ENCODE measurements at regions not wholly inside any gene's neighbourhood (a gene's known extent, or its start where the extent isn't known, plus 50 kb on each side); places are given as distances from the start of the nearest gene placed in this dataset.
A peak's percentile ranks its signal among the peaks of the same experiment; 100 is the strongest.

GRCh38 chr13:89878904-89879303, 1468.6 kb upstream of the MIR17HG start:
- no peak for DNase-seq (ENCODE audit: low read depth)

DNA sequence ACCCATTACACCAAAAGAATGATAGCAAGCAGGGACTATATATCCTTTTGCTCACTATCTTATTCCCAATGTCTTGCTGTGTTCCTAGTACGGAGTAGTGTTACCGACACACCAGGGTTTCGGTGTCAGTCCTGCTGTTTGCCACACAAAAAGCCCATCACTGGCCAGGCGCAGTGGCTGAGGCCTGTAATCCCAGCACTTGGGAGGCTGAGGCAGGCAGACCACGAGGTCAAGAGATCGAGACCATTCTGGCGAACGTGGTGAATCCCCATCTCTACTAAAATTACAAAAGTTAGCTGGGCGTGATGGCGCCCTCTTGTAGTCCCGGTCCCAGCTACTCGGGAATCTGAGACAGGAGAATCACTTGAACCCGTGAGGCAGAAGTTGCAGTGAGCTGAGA, 1467.3 kb upstream of the MIR17HG start:
- no peak for DNase-seq (ENCODE audit: low read depth)

GRCh38 chr13:89883893-89884448, 1463.5 kb upstream of the MIR17HG start:
- DNase-seq (ENCODE audit: low read depth) = no peak

DNA sequence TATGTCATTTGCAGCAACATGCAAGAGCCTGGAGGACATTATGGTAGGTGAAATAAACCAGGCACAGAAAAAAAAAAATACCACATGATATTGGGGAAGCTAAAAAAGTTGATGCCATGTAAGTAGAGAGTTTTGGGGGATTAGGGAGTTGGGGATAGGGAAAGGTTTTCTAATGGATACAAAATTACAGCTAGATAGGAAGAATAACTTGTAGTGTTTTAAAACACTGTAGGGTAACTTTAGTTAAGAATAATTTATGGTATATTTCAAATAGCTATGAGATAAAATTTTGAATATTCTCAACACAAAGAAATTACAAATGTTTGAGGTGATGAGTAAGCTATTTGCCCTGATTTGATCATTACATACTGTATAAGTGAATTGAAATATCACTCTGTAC, 1456.7 kb upstream of the MIR17HG start:
- DNase-seq (ENCODE audit: low read depth) = no peak

DNA sequence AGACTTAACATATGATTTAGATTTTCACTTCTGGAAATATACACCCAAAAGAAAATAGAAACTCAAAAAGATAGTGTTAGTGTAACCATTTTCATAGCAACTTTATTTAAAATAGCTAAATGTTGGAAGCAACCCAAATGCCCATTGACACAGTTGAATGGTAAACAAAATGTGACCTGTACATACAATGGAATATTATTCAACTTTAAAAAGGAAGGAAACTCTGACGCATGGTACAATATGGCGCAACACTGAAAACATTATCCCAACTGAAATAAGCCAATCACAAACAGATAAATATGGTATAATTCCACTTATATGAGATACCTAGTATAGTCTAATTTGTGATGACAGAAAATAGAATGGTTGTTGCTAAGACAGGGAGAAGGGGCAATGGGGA, 1456.1 kb upstream of the MIR17HG start:
- DNase-seq (ENCODE audit: low read depth) = no peak

DNA sequence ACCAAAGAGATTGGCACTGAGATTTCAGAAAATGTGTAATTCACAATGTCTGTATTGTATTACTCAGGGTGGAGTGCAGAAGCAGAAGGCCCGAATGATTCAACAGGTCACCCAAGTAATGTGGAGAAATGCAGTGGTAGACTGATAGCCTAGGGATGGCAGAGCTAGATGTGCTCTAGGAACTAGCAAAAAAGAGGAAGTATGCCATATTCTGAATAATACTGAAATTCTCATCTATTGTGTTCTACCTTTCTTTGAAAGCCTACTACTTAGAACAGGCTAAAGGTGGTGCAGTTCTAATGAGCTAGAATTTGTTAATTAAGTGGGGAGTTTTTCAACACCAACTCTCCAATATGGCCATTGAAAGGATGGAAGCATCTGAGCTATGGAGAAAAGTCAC, 1449.8 kb upstream of the MIR17HG start:
- no peak for DNase-seq (ENCODE audit: low read depth)

GRCh38 chr13:89899302-89900103, 1448.0 kb upstream of the MIR17HG start:
- DNase-seq (ENCODE audit: low read depth) = no peak

DNA sequence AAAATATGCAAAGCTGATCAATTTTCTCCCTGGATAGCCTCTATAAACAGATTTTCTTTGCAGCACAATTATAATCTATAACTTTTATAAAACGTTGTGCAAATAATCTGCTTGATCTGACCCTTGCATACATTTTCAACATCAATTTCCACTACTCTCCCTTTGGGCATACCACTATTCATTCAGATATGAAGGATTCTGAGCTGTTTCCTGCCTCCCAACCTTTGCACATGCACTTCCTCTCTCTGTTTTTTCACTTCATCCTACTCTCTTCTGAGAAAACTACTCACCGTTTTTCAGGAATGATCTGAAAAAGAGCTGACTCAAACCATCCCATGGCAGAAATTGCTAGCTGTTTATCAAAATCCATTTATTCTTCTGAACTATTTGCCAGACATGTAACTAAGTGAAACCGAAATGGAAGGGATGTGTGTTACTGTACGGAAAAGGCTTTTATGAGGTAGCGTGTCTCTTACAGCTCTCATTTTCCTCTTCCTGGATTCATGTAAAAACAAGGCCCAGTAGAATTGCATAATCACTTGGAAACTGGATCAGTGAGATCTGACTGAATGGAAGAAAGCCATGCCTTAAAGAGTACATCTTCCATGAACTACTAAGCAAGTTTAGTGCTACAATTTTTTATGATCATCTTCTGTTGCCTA, 1447.3 kb upstream of the MIR17HG start:
- DNase-seq (ENCODE audit: low read depth) = peak; percentile 5

DNA sequence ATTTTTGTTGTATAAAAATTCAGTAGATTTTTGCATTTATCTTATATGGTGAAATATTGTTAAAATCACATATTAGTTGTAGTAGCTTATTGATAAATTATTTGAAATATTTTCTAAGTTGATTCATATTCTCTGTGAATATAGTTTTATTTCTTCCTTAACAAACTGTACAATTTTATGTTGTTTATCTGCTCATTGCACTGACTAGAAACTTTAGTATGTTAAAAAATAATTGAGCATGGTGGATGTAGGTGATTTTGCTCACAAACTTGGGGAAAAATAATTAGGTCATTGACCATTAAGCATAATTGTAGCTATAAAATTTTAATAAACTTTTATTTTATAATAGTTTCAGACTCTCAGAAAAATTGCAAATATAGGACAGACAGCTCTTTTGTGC, 1445.3 kb upstream of the MIR17HG start:
- no peak for DNase-seq (ENCODE audit: low read depth)

GRCh38 chr13:89903115-89903514, 1444.4 kb upstream of the MIR17HG start:
- DNase-seq (ENCODE audit: low read depth) = no peak

- no peak for DNase-seq (ENCODE audit: low read depth)
Measured at GRCh38 chr13:89910166-89910565, 1437.3 kb upstream of the MIR17HG start.

DNA sequence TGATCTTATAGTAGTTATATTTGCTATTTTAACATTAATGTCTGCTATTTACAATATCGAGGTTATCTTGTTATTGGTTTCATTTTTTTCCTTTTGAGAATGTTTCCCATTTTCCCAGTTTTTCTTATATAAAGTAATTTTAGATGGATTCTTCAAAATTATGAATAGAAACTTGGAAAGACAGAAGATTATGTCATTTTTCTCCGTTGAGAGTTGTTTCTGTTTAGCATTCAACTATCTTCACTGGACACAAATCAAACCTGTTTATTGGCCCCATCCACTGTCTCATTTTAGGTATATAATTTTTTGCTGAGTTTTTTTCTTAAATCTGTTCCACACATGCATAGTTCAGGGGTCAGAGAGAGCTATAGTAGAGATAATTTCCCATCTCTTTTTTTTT, 1430.9 kb upstream of the MIR17HG start:
- no peak for DNase-seq (ENCODE audit: low read depth)

GRCh38 chr13:89920461-89920860, 1427.0 kb upstream of the MIR17HG start:
- DNase-seq (ENCODE audit: low read depth) = no peak

- DNase-seq (ENCODE audit: low read depth) = no peak
Measured at GRCh38 chr13:89923052-89923451, 1424.4 kb upstream of the MIR17HG start.

GRCh38 chr13:89923736-89924135, 1423.8 kb upstream of the MIR17HG start:
- peak; percentile 3 for DNase-seq (ENCODE audit: low read depth)

DNA sequence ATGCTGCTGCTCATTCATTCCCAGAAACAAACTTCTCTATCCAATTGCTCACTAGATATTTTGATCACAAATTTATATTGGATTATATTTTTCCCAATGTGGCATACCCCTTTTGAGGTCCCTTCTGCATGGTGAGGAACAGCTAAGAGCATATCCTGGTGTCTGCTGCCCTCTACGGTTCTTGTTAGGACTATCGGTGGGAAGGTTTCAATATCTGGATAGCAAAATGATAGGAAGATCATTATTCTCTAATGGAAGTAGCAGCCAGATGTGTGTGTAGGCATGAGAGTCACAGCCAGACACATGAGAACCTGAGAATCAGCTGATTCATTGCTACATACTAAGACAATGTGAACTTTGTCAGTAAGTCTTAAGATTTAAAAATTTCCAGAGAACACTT, 1422.4 kb upstream of the MIR17HG start:
- peak; percentile 12 for DNase-seq (ENCODE audit: low read depth)

GRCh38 chr13:89930861-89931260, 1416.6 kb upstream of the MIR17HG start:
- no peak for DNase-seq (ENCODE audit: low read depth)

GRCh38 chr13:89932902-89933301, 1414.6 kb upstream of the MIR17HG start:
- DNase-seq (ENCODE audit: low read depth) = no peak

- DNase-seq (ENCODE audit: low read depth) = peak; percentile 5
Measured at GRCh38 chr13:89936256-89936655, 1411.2 kb upstream of the MIR17HG start.

DNA sequence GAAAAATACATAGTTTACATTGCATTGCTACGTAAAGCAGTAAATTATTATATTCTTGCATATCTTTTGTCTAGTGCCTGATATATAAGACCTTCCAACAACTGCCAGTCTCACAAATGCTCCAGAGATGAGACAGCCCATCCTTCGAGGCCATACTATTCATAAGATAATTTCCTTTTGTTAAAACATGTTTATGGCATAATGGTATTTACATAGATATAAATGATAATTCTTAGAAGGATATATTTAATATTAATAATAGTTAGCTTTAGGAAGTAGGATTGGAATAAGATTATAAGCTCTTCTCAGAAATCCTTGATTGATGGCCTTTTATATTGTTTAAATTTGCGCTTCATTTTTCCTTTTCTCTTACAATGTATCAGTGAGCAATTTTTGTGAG, 1410.1 kb upstream of the MIR17HG start:
- no peak for DNase-seq (ENCODE audit: low read depth)

DNA sequence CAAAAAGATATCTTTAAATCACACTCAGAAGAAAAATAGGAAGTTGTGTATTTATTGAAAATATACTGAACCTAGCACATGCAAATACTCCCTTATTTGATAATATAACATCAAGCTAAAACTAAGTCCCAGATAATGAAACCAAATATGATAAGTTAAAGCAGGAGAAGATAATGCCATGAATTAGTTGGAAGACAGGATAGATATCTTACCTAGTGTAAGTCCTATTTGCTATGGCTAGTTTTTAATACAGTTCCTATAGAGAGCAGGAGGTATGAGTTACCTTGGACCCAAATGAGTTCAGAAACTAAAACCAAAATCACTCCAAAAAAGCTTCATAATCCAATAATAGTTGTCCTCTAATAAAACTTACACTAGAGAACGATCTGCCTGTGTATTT, 1407.1 kb upstream of the MIR17HG start:
- no peak for DNase-seq (ENCODE audit: low read depth)

- no peak for DNase-seq (ENCODE audit: low read depth)
Measured at GRCh38 chr13:89943139-89943538, 1404.3 kb upstream of the MIR17HG start.

- DNase-seq (ENCODE audit: low read depth) = no peak
Measured at GRCh38 chr13:89950225-89950624, 1397.3 kb upstream of the MIR17HG start.
